CD4-positive, alpha-beta T cell treated with Interleukin-2 at 100 ng/mL for 4 hours (primary cell): ENCODE measurements at regions not wholly inside any gene's neighbourhood (a gene's known extent, or its start where the extent isn't known, plus 50 kb on each side); places are given as distances from the start of the nearest gene placed in this dataset.
"Not testable (repeated sequence)": the region's sequence is repeated elsewhere in the genome, so short reads cannot be mapped to it uniquely, and the experiment has no call there.

ENCODE experiments used
- DNase-seq: peaks from one replicate; pipeline ENCODE4 v3.0.0-alpha.2; 2020; ENCODE audit warnings: low spot score

- not testable (repeated sequence) for DNase-seq
These were observed 85.4 kb upstream of the TMEM170B start for GRCh38 chr6:11452106-11452505.

GRCh38 chr6:11450037-11450436 is 87.5 kb upstream of the TMEM170B start:
- no peak for DNase-seq

- no peak for DNase-seq
These were observed 88.1 kb upstream of the TMEM170B start for GRCh38 chr6:11449408-11449807.

GRCh38 chr6:11448038-11448437 is 89.5 kb upstream of the TMEM170B start:
- DNase-seq: no peak

- no peak for DNase-seq
These were observed 90.3 kb upstream of the TMEM170B start for GRCh38 chr6:11447265-11447664.

- DNase-seq: no peak
These were observed 92.4 kb upstream of the TMEM170B start for GRCh38 chr6:11445146-11445545.

GRCh38 chr6:11443125-11443524 is 94.4 kb upstream of the TMEM170B start:
- DNase-seq: not testable (repeated sequence)

GRCh38 chr6:11442495-11442894 is 95.1 kb upstream of the TMEM170B start:
- DNase-seq: no peak

GRCh38 chr6:11439876-11440275 is 97.7 kb upstream of the TMEM170B start:
- no peak for DNase-seq

- no peak for DNase-seq
These were observed 98.5 kb upstream of the TMEM170B start for GRCh38 chr6:11439017-11439420.

- DNase-seq: no peak
These were observed 99.6 kb upstream of the TMEM170B start for GRCh38 chr6:11437824-11438459.

GRCh38 chr6:11436508-11437096 is 100.9 kb upstream of the TMEM170B start:
- DNase-seq: no peak

- DNase-seq: no peak
These were observed 102.8 kb upstream of the TMEM170B start for GRCh38 chr6:11434565-11435326.

- DNase-seq: no peak
These were observed 103.7 kb upstream of the TMEM170B start for GRCh38 chr6:11433860-11434259.

- no peak for DNase-seq
These were observed 104.7 kb upstream of the TMEM170B start for GRCh38 chr6:11432713-11433450.

GRCh38 chr6:11432091-11432490 is 105.5 kb upstream of the TMEM170B start:
- no peak for DNase-seq

- DNase-seq: no peak
These were observed 106.1 kb upstream of the TMEM170B start for GRCh38 chr6:11431455-11431937.

GRCh38 chr6:11430036-11430435 is 107.5 kb upstream of the TMEM170B start:
- no peak for DNase-seq

- DNase-seq: no peak
These were observed 108.0 kb upstream of the TMEM170B start for GRCh38 chr6:11429577-11429976.

GRCh38 chr6:11428895-11429294 is 108.7 kb upstream of the TMEM170B start:
- DNase-seq: no peak

- no peak for DNase-seq
These were observed 109.2 kb upstream of the TMEM170B start for GRCh38 chr6:11428371-11428770.

GRCh38 chr6:11427723-11428245 is 109.8 kb upstream of the TMEM170B start:
- no peak for DNase-seq
